Right lobe of liver (tissue), 6 donors: ENCODE measurements at regions not wholly inside any gene's neighbourhood (a gene's known extent, or its start where the extent isn't known, plus 50 kb on each side); places are given as distances from the start of the nearest gene placed in this dataset.

ENCODE experiments used
- ATAC-seq, 4 donors: fragments of 200-7000 bp; cut with Tn5 transposase; one replicate each; pipeline ENCODE4 v1.9.1; 2020; ENCODE audit warnings: mild to moderate bottlenecking in 4 of 4, moderate library complexity in 4 of 4
- DNase-seq, 3 donors: peaks; one replicate each; pipeline ENCODE4 v3.0.0-alpha.2; 2020
- H3K27ac ChIP-seq, 3 donors: fragments of 200-600 bp; one replicate each; pipeline ENCODE4 v1.8.0; 2022
- H3K27me3 ChIP-seq, 2 donors: fragments of 200-600 bp; one replicate each; pipeline ENCODE4 v1.8.0; 2022
- H3K36me3 ChIP-seq, 4 donors: fragments of 200-600 bp; sonication (generic) in 1 of 4; one replicate each; pipeline versions ENCODE4 v1.5.1 to v1.8.0; 2017 to 2022; ENCODE audit warnings: control low read depth in 1 of 4
- H3K4me1 ChIP-seq, 4 donors: fragments of 200-600 bp; sonication (generic) in 1 of 4; one replicate each; pipeline versions ENCODE4 v1.5.1 to v1.8.0; 2017 to 2022; ENCODE audit warnings: control low read depth in 1 of 4
- H3K4me3 ChIP-seq, 3 donors: fragments of 200-600 bp; one replicate each; pipeline ENCODE4 v1.8.0; 2022
- H3K9me3 ChIP-seq, 4 donors: fragments of 200-600 bp; sonication (generic) in 1 of 4; one replicate each; pipeline versions ENCODE4 v1.5.1 to v1.8.0; 2017 to 2022; ENCODE audit warnings: control low read depth in 1 of 4
- POLR2A ChIP-seq: fragments of 450-650 bp; IDR thresholded peaks from one replicate; pipeline ENCODE4 v1.6.1; 2017; ENCODE audit warnings: antibody characterized with exemption, mild to moderate bottlenecking
- WGBS: methylation state at CpG from one replicate; pipeline ENCODE4 v1.1.6; 2018; ENCODE audit warnings: low coverage, low lambda C conversion rate; ENCODE audit not compliant: insufficient coverage; ENCODE audit errors: missing lambda C conversion rate; 5-methylcytosine and 5-hydroxymethylcytosine counted together
- intact Hi-C, 2 donors: fragments of 100-400 bp; cut with DNase I; formaldehyde crosslinking; loops; one replicate each; pipeline versions ENCODE4 v1.11.2 to v1.14.1; 2022
- TF ChIP-seq, protein P1 (sequence below), 4 donors: fragments of 200-600 bp in 3 of 4; fragments of 450-650 bp in 1 of 4; IDR thresholded peaks; one replicate each; pipeline versions ENCODE4 v1.5.1 to v1.8.0; 2016 to 2022; ENCODE audit warnings: antibody characterized with exemption in 4 of 4, mild to moderate bottlenecking in 2 of 4
- donor health status: DM: no; HTN: yes; CAD: no.
- donor health status: DM: no; HTN: no; CAD: no.
- donor health status: DM: no; HTN: no; CAD: no.
- donor health status: DM: no; HTN: yes; CAD: no.
- donor health status: DM: no; HTN: yes; CAD: no.

DNA sequence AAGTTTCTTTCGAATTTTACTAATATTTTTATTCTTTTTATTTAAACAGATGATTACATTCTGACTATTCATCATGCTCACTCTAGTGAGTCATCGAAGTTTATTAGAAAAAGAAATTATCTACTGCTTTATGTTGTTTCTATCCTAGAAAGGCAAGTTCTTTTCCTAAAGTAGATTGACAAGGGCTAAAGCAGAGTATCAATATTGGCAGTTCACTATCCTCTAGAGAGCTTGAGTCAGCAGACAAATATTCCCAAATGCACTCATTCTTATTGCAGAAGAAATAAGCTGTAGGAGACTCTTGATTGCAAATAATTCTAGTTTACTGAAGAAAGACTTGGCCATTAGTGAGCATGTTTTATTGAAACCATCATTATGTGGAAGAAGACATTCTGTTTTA is 911.8 kb downstream of the CENPC start:
- H3K9me3 ChIP-seq, result no peaks in the 10 kb centered on the region
- H3K4me1 ChIP-seq, result no peaks in the 10 kb centered on the region
- no peak overlapping the region for H3K27ac ChIP-seq
- H3K4me3 ChIP-seq, result no peak overlapping the region
- H3K27me3 ChIP-seq, result no peaks in the 10 kb centered on the region
- intact Hi-C loops, result no loop called here
- TF ChIP-seq POLR2A, result no peak
- TF ChIP-seq, protein P1, sequence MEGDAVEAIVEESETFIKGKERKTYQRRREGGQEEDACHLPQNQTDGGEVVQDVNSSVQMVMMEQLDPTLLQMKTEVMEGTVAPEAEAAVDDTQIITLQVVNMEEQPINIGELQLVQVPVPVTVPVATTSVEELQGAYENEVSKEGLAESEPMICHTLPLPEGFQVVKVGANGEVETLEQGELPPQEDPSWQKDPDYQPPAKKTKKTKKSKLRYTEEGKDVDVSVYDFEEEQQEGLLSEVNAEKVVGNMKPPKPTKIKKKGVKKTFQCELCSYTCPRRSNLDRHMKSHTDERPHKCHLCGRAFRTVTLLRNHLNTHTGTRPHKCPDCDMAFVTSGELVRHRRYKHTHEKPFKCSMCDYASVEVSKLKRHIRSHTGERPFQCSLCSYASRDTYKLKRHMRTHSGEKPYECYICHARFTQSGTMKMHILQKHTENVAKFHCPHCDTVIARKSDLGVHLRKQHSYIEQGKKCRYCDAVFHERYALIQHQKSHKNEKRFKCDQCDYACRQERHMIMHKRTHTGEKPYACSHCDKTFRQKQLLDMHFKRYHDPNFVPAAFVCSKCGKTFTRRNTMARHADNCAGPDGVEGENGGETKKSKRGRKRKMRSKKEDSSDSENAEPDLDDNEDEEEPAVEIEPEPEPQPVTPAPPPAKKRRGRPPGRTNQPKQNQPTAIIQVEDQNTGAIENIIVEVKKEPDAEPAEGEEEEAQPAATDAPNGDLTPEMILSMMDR (IDR thresholded peaks at IDR 0.05), result no peak
- no peak for DNase-seq
- no peak for ATAC-seq
- H3K36me3 ChIP-seq, result no peaks in the 10 kb centered on the region
- 38% methylated on average over 2 of the region's 2 CpGs for WGBS

DNA sequence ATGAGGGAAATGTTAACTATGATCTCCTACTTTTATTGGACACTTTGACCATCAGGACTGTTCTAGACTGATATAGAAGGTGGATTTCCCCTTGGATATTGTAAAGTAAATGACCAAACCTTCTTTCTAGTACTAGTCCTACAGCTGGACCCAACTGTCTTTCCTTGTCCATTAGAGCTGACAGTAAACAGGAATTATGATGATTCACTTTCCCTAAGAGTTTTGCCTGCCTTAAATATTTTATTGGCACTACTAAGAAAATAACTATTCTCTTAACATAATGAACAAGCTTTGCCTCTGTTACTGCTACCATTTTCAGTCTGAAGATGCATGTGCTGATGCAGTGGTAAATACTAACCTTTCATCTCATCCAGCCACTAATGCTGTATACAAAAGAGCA is 915.4 kb downstream of the CENPC start:
- H3K36me3 ChIP-seq, result no peaks in the 10 kb centered on the region
- ATAC-seq (no peak), DNase-seq (no peak)
- intact Hi-C loops, result no loop called here
- H3K9me3 ChIP-seq, result no peaks in the 10 kb centered on the region
- TF ChIP-seq, protein P1 (IDR thresholded peaks at IDR 0.05), result no peak
- no peak for TF ChIP-seq POLR2A
- H3K27ac ChIP-seq, result no peak overlapping the region
- H3K4me1 ChIP-seq, result no peaks in the 10 kb centered on the region
- no peak overlapping the region for H3K4me3 ChIP-seq
- H3K27me3 ChIP-seq, result no peaks in the 10 kb centered on the region

GRCh38 chr4:66628146-66628545 is 917.2 kb downstream of the CENPC start:
- intact Hi-C loops, result no loop called here
- Histone ChIP-seq H3K36me3 (no peaks in the 10 kb centered on the region), H3K9me3 (no peaks in the 10 kb centered on the region), H3K27ac (no peak overlapping the region), H3K4me1 (no peaks in the 10 kb centered on the region), H3K27me3 (no peaks in the 10 kb centered on the region), H3K4me3 (no peak overlapping the region)
- DNase-seq (no peak), ATAC-seq (no peak)
- 34% methylated on average over 3 of the region's 3 CpGs for WGBS
- TF ChIP-seq, protein P1 (IDR thresholded peaks at IDR 0.05), result no peak
- TF ChIP-seq POLR2A, result no peak

GRCh38 chr4:66625480-66625879 is 919.8 kb downstream of the CENPC start:
- H3K27ac ChIP-seq, result no peak overlapping the region
- DNase-seq (no peak), ATAC-seq (no peak)
- no peaks in the 10 kb centered on the region for H3K27me3 ChIP-seq
- WGBS, result 67% methylated on average over 5 of the region's 5 CpGs
- intact Hi-C loops, result no loop called here
- H3K4me3 ChIP-seq, result no peak overlapping the region
- H3K36me3 ChIP-seq, result no peaks in the 10 kb centered on the region
- H3K4me1 ChIP-seq, result no peaks in the 10 kb centered on the region
- no peaks in the 10 kb centered on the region for H3K9me3 ChIP-seq
- no peak for TF ChIP-seq POLR2A
- TF ChIP-seq, protein P1 (IDR thresholded peaks at IDR 0.05), result no peak

DNA sequence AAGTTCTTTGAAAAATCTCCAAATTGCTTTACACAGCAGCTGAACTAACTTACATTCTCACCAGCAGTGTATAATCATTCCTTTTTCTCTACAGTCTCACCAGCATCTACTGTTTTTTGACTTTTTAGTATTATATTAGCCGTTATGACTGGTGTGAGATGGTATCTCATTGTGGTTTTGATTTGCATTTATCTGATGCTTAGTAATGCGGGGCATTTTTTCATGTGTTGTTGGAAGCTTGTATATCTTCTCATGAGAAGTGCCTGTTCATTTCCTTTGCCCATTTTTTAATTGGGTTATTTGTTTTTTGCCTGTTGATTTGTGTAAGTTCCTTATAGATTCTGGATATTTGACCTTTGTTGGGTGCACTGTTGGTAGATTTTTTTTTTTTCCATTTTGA is 931.7 kb downstream of the CENPC start:
- DNase-seq (no peak), ATAC-seq (no peak)
- TF ChIP-seq POLR2A, result no peak
- TF ChIP-seq, protein P1 (IDR thresholded peaks at IDR 0.05), result no peak
- 75% methylated on average over 2 of the region's 2 CpGs for WGBS
- H3K4me1 ChIP-seq, result no peaks in the 10 kb centered on the region
- H3K27ac ChIP-seq, result no peak overlapping the region
- no peaks in the 10 kb centered on the region for H3K9me3 ChIP-seq
- H3K36me3 ChIP-seq, result no peaks in the 10 kb centered on the region
- H3K4me3 ChIP-seq, result no peak overlapping the region
- intact Hi-C loops, result no loop called here
- H3K27me3 ChIP-seq, result no peaks in the 10 kb centered on the region
